GM15510 (cell line): ENCODE measurements at regions not wholly inside any gene's neighbourhood (a gene's known extent, or its start where the extent isn't known, plus 50 kb on each side); places are given as distances from the start of the nearest gene placed in this dataset.

Source experiments
- POLR2A ChIP-seq: IDR thresholded peaks from 3 replicates; pipeline ENCODE4 v1.6.1; 2011; ENCODE audit warnings: borderline replicate concordance; ENCODE audit not compliant: insufficient read length; ENCODE audit errors: extremely low read depth

DNA sequence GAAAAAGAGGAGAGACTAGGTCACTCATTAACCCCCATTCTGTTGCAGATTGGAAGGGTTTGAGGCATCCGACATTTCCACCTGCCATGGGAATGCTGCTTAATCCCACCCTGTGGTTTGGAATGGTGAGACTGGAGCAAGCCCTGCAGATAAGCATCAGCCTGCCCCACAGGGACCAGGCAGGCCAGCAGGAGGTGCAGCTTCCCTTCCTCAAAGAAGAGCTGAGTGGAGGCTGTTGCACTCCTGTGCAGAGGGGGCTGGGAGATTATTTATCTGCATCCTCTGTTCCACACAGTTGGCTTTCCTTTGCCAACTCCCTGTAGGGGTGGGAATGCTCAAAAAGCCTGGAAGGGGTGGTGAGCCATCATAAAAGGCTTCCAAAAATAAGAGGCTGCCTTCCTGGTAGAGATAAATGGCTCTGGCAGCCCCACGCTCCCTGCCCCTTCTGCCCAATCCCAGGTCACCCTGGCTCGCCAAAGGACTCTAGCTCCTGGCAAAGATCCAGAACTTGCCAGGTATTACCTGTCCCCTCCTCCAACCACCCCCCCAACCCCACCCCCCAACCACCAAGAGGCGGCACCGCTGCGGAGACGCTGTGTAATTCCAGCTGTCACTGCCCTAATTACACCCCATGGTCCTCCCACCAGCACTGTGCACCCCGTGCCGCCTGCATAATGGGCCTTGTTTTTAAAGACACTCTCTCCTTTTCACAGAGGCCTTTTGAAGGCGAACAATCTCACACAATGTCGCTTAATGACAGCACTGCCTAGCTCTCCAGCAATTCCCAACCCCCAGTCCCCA lies 83.0 kb upstream of the ZC3H12A start:
- no peak for TF ChIP-seq POLR2A

DNA sequence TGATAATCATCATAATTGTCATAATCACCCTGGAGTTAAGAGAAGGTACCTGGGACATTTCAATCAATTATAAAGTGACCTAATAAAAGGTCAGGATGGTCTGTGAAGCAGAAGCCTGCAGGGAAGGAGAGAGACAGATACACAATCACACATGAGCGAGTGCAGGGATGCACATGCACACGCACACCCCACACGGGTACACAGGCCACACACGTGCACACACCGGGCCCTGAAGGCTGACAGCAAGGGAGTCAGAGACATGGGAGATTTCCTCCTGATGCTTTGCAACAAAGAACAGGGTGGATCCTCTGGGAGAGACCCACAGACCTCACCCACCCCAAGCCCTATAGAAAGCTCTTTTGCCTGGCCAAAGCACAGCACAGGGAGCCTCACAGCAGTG lies 82.3 kb upstream of the ZC3H12A start:
- no peak for TF ChIP-seq POLR2A

DNA sequence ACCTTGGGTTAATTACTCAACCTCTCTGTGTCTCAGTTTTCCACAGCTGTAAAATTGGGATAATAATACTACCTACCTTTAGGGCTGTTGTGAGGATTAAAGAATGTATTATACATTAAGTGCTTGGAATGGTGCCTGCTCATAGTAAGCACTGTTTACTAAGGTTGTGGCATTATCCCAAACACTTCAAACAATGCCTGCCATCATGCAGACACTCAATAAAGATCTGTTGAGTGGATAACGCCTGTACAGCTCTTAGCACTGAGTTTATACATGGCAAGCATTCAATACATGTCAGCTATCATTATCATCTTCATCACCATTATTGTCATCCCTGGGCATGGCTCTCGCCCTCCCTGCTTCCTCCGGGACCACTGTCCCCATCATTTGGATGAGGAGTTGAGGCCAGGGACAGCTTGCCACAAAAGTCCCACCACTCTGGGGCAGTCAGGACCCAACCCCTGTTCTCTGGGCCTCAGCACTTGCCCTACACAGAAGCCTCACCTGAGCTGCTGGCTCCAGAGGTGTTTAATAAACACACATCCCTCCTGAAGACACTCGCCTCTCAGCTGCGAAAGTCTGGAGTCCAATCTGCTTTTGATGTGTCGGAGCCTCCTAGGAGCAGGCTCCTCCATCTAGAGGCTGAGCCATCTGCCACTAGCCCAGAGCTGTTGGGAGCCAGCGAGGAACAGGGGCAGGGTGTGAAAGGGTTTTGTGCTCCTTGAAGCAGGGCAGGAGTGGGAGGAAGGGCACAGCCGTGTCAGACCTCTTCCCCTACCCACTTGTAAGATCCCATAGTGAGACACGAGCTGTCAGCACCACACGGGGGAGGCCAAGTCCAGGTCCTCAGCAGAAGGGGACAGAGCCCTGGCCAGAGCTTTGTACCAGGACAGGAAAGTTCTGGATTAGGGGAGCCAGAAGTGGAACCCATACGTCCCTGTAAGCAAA lies 80.9 kb upstream of the ZC3H12A start:
- no peak for TF ChIP-seq POLR2A

DNA sequence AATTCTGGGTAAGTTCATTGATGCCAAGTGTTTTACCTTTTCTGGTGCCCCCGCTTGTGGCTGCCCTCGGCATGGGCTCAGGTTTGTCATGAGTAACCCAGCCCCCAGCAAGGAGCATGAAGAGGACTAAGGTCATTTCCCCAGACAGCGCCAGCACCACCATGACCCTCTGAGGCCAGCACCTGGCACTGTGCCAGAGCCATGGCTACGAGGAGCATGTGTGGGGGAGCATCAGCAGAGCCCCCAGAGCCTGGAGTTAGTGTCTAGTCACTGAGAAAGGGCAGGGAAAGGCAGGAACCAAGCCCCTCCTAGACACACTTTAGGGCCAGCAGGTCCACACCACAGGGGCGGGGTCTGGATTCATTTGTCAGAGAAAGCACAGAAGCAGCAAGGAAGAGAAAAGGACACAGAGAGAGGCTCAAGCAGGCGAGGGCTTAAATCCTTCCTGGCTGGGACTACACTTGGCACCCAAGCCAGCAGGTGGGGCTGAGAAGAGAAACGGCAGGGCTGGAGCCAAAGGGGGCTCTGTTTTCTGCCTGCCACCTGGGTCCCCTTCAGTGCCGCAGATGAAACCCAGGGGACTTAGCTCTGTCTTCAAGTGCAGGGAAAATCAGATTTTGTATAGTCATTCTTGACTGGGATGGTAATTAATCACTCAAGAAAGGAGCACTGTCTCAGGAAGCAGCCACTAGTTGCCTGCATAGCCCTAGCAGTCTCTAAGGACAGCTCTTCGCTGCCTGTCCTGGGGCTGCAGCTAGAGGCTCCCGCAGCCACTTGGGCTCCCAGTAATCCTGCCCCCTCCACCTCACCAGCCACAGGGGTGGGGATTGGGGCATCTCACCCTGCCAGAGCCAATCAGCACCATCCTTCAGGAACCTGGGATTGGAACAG lies 79.6 kb upstream of the ZC3H12A start:
- TF ChIP-seq POLR2A = no peak

DNA sequence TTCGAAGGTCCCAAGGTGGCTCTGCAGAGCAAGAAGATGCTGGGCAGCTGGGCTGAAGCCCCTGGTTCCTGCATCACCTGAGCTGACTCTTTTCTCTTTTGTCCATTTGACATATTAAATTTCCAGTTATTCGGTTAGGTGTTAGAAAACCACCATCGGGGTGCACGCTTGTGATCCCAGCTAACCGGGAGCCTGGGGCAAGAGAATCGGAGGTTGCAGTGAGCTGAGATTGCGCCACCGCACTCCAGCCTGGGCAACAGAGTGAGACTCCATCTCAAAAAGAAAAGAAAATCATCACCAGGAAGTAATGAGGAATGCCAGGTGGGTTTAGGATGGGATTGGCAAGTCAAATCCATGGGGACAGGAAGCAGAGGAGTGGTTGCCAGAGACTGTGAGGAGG lies 76.3 kb upstream of the ZC3H12A start:
- no peak for TF ChIP-seq POLR2A

DNA sequence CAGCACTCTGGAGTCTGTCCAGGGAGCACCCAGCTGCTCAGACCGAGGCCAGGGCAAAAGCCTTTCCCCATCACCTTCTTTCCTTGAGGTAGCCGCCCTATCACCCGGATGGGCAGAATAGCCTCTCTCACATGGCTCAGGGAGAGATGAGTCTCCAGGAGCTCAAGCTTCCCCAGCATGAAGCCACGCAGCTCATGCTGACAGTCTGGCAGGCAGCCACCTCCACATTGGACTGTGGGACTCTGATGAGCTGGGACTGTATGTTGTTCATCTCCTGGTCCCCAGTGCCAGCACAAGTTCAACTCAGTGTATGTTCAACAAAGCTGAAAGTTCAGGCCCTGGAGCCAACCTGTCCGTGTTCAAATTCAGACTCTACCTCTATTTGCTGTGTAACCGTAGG lies 75.2 kb upstream of the ZC3H12A start:
- TF ChIP-seq POLR2A = no peak

DNA sequence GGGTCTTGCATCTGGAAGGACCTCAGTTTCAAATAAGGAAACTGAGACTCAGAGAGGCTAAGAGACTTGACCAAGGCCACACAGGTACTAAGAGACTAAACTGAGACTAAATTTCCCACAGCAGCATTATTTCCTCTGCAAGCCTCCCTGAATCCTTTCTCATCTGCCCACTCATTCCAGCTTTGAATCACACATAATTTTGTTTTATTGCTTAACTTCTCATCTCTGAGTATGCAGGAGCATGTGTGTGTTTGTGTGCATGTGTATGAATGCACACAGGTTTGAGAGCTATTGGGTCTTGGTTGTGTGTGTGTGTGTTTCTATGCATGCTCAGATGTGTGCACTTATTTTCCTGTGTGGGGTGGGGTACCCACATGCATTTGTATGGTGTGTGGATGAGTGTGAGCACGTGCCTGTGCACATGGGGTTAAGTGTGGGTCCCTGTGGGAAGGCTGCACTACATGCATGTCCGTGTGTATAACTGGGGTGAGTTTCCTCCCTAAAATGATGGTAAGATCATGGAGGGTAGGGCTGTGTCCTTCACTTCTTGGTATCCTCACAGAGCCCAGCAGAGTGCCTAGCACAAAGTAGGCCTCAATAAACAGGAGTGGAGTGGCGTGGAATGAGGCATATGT lies 74.4 kb upstream of the ZC3H12A start:
- no peak for TF ChIP-seq POLR2A

DNA sequence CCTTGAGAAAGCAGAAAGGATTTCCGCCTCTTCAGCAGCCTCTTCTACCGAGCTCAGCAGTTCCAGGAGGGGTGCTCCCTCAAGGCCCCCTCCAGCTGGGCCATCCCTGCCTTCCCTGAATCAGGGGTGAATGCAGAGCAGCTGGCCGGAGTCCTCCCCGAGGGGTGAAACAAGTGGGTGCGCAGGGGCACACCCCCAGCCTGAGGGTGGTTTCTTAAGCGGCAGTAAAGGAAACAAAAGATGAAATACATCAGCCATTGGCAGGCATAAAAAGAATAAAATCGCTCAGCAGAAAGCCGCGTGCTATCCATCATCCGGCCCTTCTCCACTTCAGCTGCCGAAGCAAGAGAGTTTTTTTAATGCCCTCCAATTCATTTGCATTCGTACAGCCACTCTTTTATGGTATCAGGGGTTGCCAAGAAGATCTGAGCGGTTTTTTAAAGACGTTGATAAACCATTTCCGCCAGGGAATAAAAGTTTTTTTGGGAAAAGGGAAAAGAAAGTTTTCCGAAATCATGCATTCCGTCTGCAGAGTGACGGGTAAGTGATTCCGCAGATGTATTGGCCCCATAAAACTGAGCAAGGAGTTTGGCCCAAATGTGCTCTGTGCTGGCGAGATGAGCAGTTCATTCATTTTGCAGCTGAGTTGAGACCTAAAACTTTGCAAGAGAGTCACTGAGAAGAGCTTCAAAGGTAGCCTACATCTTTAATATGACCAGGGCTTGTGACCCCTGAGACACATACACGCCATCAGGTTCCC lies 73.7 kb upstream of the ZC3H12A start:
- TF ChIP-seq POLR2A = no peak

DNA sequence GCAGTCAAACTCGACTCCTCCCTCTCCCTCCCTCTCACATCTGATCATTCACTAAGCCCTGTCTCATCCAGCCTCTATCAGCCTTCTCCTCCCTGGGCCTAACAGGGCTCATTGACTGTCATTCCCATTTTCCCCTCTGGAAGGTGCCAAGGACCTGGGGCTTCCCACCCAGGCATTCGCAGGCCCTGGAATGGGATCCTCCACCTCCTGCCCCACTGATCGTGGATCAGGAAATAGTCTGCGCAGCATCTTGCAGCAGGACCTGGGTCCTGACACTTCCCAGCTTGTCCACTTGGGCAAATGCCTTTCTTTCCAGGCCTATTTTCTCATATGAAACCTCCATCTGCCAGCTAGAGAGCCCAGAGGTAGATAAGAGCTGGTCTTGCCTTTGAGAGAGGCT lies 71.2 kb upstream of the ZC3H12A start:
- no peak for TF ChIP-seq POLR2A

DNA sequence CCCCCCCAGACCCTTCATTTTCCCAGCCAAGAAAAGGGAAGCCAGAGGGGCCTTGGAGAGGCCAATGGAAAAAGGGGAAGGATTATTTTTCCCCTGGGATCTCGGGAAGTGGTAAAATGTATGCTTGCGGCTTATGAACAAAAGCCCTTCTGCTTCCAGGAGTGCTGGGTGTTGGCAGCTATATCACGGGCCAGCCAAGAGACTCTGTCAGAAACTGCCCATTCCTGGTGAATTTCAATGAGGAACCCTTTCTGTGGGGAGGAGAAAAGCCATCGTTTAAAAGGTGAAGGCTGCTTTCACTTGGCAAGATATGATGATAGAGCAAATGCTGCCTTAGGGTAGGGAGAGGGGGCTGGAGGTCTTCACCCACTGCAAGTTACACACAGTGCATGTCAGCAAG lies 69.7 kb upstream of the ZC3H12A start:
- TF ChIP-seq POLR2A = no peak

DNA sequence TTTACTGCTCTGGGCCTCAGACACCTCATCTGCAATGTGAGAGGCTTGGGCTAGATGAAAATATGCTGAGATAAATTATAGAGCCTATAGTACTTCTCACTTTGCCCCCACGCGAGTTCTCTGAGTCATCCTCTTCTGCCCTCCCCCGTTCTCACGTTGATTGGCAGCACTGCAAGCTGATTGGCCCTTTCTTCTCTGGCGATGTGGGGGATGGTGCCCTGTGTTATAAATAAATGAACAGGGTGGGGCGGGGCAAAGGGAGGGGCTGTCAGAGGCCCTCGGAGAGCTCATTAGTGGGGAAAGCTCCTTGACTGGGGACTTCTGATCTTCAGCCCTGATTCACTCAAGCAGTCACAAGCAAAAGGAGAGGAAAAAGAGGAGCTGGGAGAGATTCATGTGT lies 64.3 kb upstream of the ZC3H12A start:
- no peak for TF ChIP-seq POLR2A

DNA sequence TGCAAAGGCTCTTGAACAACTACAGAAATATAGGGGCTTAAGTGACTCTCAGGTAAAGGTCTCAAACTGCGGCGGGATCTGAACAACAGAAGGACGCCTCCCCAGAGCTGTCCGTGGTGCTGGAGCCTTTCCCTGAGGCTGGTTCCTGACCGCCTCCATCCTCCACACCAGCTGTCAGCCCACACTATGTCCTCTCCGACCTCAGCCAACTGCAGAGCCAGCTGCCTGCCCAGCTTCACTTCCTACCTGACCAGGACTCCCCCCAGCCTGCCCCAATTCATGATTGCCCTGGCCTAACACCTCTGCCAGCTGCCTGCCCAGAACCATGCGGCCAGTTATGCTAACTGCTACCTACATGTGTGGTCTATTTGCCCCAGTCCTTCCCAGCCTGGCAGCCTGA lies 63.6 kb upstream of the ZC3H12A start:
- TF ChIP-seq POLR2A = no peak

DNA sequence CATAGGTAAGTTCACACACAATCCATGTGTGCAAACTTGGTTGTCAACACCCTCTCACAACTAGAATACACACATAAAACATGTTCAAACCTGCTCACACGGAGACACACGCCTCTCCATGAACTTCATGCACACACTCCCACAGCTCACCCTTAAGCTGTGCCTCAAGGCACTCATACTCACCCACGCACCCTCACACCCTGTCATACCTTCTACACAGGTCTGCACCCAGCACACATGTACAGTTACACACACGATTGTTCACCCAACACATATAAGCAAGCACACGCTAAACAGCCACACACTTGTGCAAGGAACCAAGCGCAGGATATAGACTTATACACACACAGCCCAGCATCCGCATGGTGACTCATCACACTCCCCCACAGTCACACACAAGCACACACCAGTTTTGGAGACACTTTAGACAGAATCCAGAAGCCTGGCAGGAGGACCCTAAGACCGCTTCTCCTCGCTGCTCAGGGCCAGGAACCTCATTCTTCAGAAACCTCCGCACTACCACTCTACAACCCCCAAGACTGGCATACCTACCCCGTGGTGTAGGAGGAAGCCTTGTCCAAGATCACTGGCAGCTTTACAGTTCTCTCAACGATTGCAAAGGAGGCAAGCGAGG lies 58.7 kb upstream of the ZC3H12A start:
- TF ChIP-seq POLR2A = no peak

DNA sequence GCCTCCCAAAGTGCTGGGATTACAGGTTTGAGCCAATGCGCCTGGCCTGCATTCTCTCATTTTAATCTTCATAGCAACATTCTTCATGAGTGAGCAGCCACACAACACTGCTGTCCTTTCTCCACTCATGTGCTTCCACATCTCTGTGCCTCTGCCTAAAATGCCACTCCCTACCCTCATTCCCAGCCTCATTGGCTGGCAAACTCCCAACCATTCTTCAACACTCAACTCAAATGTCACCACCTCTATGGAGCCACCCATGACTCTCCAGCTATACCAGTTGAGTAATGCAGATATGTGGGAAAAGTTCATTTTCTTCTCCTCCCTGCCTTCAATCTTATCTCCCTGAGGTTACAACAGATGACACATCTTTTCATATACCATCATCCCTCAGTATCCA lies 53.9 kb upstream of the ZC3H12A start:
- TF ChIP-seq POLR2A = no peak

DNA sequence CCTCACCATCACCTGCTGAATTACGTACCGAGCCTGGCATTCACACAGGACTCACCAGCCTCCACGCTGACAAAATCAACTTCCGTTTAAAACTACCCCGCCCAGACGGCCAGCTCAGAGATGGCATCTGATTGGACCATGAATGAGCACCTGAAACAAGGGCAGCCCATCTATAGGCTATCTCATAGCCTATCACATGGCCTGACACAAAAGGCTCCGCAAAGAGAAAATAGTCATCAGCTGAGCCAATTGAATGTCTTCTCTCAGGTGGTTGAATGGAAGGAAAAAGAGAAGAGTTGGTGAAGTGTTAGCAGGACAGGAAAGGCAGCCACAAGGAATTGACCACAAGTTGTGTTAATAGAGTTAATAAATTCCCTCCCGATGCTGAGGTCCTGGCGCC lies 50.6 kb upstream of the ZC3H12A start:
- TF ChIP-seq POLR2A = no peak
